NCI-H187 treated with DMSO at 0.1 percent for 48 hours (cell line): ENCODE measurements at regions not wholly inside any gene's neighbourhood (a gene's known extent, or its start where the extent isn't known, plus 50 kb on each side); places are given as distances from the start of the nearest gene placed in this dataset.
"Not testable (repeated sequence)": the region's sequence is repeated elsewhere in the genome, so short reads cannot be mapped to it uniquely, and the experiment has no call there.

Experiments
- DNase-seq: peaks from one replicate; lab custom pipeline; 2025; lab: John Stamatoyannopoulos, UW

- DNase-seq, result no peak
Measured at GRCh38 chr13:86425170-86425815, 626.1 kb upstream of the SLITRK6 start.

GRCh38 chr13:86426437-86426836 is 627.2 kb upstream of the SLITRK6 start:
- no peak for DNase-seq

- no peak for DNase-seq
Measured at GRCh38 chr13:86429756-86430155, 630.5 kb upstream of the SLITRK6 start.

- DNase-seq, result no peak
Measured at GRCh38 chr13:86438034-86438433, 638.8 kb upstream of the SLITRK6 start.

GRCh38 chr13:86445206-86445605 is 646.0 kb upstream of the SLITRK6 start:
- DNase-seq, result no peak

GRCh38 chr13:86445672-86446071 is 646.5 kb upstream of the SLITRK6 start:
- no peak for DNase-seq

- DNase-seq, result no peak
Measured at GRCh38 chr13:86446311-86446710, 647.1 kb upstream of the SLITRK6 start.

GRCh38 chr13:86447479-86447878 is 648.3 kb upstream of the SLITRK6 start:
- DNase-seq, result no peak

- DNase-seq, result no peak
Measured at GRCh38 chr13:86462011-86462410, 662.8 kb upstream of the SLITRK6 start.

GRCh38 chr13:86464193-86464592 is 665.0 kb upstream of the SLITRK6 start:
- DNase-seq, result no peak

GRCh38 chr13:86474971-86475370 is 675.8 kb upstream of the SLITRK6 start:
- DNase-seq, result no peak

- no peak for DNase-seq
Measured at GRCh38 chr13:86476656-86477055, 677.4 kb upstream of the SLITRK6 start.

- no peak for DNase-seq
Measured at GRCh38 chr13:86486582-86486981, 687.4 kb upstream of the SLITRK6 start.

- no peak for DNase-seq
Measured at GRCh38 chr13:86491121-86491520, 691.9 kb upstream of the SLITRK6 start.

GRCh38 chr13:86501931-86502330 is 702.7 kb upstream of the SLITRK6 start:
- DNase-seq, result not testable (repeated sequence)

GRCh38 chr13:86510792-86511191 is 711.6 kb upstream of the SLITRK6 start:
- DNase-seq, result no peak

- DNase-seq, result no peak
Measured at GRCh38 chr13:86541461-86541860, 742.2 kb upstream of the SLITRK6 start.

GRCh38 chr13:86554066-86554465 is 754.8 kb upstream of the SLITRK6 start:
- DNase-seq, result no peak

GRCh38 chr13:86559901-86560300 is 760.7 kb upstream of the SLITRK6 start:
- no peak for DNase-seq

GRCh38 chr13:86562866-86563265 is 763.6 kb upstream of the SLITRK6 start:
- DNase-seq, result no peak

- DNase-seq, result no peak
Measured at GRCh38 chr13:86563308-86563707, 764.1 kb upstream of the SLITRK6 start.

GRCh38 chr13:86567119-86567518 is 767.9 kb upstream of the SLITRK6 start:
- no peak for DNase-seq

GRCh38 chr13:86569119-86569518 is 769.9 kb upstream of the SLITRK6 start:
- DNase-seq, result no peak

GRCh38 chr13:86569974-86570373 is 770.8 kb upstream of the SLITRK6 start:
- no peak for DNase-seq
